HL-60 (cell line): ENCODE measurements at regions not wholly inside any gene's neighbourhood (a gene's known extent, or its start where the extent isn't known, plus 50 kb on each side); places are given as distances from the start of the nearest gene placed in this dataset.
"Not testable (repeated sequence)": the region's sequence is repeated elsewhere in the genome, so short reads cannot be mapped to it uniquely, and the experiment has no call there.

Experiments used
- POLR2AphosphoS5 ChIP-seq: IDR thresholded peaks from 2 replicates; pipeline ENCODE4 v1.6.1; 2012; ENCODE audit warnings: low read depth
- TF ChIP-seq, protein P1 (sequence below): IDR thresholded peaks from one replicate; pipeline ENCODE4 v1.5.1; 2011; ENCODE audit warnings: low read length, control low read depth, inconsistent platforms; ENCODE audit not compliant: insufficient read depth
- TF ChIP-seq, protein P2 (sequence below): IDR thresholded peaks from 2 replicates; pipeline ENCODE4 v1.6.1; 2012; ENCODE audit warnings: low read depth; ENCODE audit not compliant: insufficient replicate concordance

DNA sequence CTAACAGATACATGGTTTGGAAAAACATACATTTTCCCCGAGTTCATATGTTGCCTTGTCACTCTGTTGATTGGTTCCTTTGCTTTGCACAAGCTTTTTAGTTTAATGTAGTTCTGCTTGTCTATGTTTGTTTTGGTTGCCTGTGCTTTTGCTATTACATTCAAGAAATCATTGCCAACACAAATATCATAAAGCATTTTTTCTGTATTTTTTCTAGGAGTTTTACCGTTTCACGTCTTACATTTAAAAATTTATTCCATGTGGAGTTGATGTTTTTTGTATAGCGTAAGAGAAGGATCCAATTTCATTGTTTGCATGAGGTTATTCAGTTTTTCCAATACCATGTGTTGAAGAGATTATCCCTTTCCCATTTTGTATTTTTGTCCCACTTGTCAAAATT lies 941.9 kb upstream of the ADAMTS5 start:
- TF ChIP-seq, protein P1, sequence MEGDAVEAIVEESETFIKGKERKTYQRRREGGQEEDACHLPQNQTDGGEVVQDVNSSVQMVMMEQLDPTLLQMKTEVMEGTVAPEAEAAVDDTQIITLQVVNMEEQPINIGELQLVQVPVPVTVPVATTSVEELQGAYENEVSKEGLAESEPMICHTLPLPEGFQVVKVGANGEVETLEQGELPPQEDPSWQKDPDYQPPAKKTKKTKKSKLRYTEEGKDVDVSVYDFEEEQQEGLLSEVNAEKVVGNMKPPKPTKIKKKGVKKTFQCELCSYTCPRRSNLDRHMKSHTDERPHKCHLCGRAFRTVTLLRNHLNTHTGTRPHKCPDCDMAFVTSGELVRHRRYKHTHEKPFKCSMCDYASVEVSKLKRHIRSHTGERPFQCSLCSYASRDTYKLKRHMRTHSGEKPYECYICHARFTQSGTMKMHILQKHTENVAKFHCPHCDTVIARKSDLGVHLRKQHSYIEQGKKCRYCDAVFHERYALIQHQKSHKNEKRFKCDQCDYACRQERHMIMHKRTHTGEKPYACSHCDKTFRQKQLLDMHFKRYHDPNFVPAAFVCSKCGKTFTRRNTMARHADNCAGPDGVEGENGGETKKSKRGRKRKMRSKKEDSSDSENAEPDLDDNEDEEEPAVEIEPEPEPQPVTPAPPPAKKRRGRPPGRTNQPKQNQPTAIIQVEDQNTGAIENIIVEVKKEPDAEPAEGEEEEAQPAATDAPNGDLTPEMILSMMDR: not testable (repeated sequence)
- not testable (repeated sequence) for TF ChIP-seq POLR2AphosphoS5
- TF ChIP-seq, protein P2, sequence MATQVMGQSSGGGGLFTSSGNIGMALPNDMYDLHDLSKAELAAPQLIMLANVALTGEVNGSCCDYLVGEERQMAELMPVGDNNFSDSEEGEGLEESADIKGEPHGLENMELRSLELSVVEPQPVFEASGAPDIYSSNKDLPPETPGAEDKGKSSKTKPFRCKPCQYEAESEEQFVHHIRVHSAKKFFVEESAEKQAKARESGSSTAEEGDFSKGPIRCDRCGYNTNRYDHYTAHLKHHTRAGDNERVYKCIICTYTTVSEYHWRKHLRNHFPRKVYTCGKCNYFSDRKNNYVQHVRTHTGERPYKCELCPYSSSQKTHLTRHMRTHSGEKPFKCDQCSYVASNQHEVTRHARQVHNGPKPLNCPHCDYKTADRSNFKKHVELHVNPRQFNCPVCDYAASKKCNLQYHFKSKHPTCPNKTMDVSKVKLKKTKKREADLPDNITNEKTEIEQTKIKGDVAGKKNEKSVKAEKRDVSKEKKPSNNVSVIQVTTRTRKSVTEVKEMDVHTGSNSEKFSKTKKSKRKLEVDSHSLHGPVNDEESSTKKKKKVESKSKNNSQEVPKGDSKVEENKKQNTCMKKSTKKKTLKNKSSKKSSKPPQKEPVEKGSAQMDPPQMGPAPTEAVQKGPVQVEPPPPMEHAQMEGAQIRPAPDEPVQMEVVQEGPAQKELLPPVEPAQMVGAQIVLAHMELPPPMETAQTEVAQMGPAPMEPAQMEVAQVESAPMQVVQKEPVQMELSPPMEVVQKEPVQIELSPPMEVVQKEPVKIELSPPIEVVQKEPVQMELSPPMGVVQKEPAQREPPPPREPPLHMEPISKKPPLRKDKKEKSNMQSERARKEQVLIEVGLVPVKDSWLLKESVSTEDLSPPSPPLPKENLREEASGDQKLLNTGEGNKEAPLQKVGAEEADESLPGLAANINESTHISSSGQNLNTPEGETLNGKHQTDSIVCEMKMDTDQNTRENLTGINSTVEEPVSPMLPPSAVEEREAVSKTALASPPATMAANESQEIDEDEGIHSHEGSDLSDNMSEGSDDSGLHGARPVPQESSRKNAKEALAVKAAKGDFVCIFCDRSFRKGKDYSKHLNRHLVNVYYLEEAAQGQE: not testable (repeated sequence)
